ENCODE measurements at regions not wholly inside any gene's neighbourhood (a gene's known extent, or its start where the extent isn't known, plus 50 kb on each side); places are given as distances from the start of the nearest gene placed in this dataset.

DNA sequence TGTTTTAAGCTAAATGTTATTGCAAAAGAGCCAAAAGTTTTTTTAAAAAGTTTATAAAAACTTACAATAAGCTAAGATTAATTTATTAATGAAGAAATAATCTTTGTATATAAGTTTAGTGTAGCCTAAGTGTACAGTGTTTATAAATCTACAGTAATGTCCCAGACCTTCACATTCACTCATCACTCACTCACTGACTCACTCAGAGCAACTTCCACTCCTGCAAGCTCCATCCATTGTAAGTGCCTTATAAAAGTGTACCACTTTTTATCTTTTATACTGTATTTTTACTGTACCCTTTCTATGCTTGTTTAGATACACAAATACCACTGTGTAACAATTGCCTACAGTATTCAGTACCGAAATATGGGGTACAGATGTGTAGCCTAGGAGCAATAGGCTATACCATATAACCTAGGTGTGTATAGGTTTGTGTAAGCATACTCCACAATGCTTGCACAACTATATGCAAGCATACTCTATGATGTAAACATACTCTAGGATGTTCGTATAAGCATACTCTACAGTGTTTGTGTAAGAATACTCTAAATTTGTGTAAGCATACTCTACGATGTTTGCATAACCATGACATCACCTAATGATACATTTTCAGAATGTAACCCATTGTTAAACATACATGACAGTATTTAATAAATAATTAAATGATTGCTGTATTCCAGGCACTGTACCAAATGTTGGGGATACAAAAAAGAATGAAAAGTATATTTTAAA is 953.0 kb downstream of the KCNA4 start:
- TF ChIP-seq, protein P1, sequence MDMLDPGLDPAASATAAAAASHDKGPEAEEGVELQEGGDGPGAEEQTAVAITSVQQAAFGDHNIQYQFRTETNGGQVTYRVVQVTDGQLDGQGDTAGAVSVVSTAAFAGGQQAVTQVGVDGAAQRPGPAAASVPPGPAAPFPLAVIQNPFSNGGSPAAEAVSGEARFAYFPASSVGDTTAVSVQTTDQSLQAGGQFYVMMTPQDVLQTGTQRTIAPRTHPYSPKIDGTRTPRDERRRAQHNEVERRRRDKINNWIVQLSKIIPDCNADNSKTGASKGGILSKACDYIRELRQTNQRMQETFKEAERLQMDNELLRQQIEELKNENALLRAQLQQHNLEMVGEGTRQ (IDR thresholded peaks at IDR 0.05; ENCODE audit: borderline replicate concordance, low read depth, low read length) = no peak
- TF ChIP-seq, protein P2, sequence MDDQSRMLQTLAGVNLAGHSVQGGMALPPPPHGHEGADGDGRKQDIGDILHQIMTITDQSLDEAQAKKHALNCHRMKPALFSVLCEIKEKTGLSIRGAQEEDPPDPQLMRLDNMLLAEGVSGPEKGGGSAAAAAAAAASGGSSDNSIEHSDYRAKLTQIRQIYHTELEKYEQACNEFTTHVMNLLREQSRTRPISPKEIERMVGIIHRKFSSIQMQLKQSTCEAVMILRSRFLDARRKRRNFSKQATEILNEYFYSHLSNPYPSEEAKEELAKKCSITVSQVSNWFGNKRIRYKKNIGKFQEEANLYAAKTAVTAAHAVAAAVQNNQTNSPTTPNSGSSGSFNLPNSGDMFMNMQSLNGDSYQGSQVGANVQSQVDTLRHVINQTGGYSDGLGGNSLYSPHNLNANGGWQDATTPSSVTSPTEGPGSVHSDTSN (IDR thresholded peaks at IDR 0.05) = no peak
- TF ChIP-seq MEF2A (IDR thresholded peaks at IDR 0.05; ENCODE audit: borderline replicate concordance, low read depth) (no peak), RXRA (IDR thresholded peaks at IDR 0.05; ENCODE audit: borderline replicate concordance, low read depth) (no peak), POLR2AphosphoS5 (IDR thresholded peaks at IDR 0.05; ENCODE audit: low read depth, low read length) (no peak), JUND (IDR thresholded peaks at IDR 0.05) (no peak), ELF1 (IDR thresholded peaks at IDR 0.05) (no peak)
- POLR2A ChIA-PET = no interaction called here
- no peak overlapping the region for H3K9ac ChIP-seq
- H3K9me3 ChIP-seq = no peaks in the 10 kb centered on the region
- no peak overlapping the region for H3K4me3 ChIP-seq (ENCODE audit: low read depth in 2 of 2, low read length in 1 of 2)
- 51% methylated on average over 3 of the region's 3 CpGs for WGBS (ENCODE audit: low lambda C conversion rate)
- H2AFZ ChIP-seq (ENCODE audit: low read depth) = no peak overlapping the region
- no peak overlapping the region for H3K27ac ChIP-seq (ENCODE audit: low read depth in 2 of 2, low read length in 1 of 2)
- no peak for DNase-seq
- no peaks in the 10 kb centered on the region for H3K36me3 ChIP-seq (replicated peaks in 1 of 2; ENCODE audit: control insufficient read depth in 1 of 2, insufficient read depth in 2 of 2, low read length in 1 of 2)
- no peak overlapping the region for H3K4me2 ChIP-seq
- CTCF ChIA-PET = no interaction called here
- H3K79me2 ChIP-seq (ENCODE audit: insufficient read depth) = no peaks in the 10 kb centered on the region
- no peaks in the 10 kb centered on the region for H3K27me3 ChIP-seq (ENCODE audit: insufficient read depth)
- H3K4me1 ChIP-seq (ENCODE audit: control insufficient read depth in 1 of 2, insufficient read depth in 2 of 2, low read depth in 1 of 2, low read length in 1 of 2) = no peaks in the 10 kb centered on the region
- H4K20me1 ChIP-seq (ENCODE audit: insufficient read depth) = no peaks in the 10 kb centered on the region
- H3F3A ChIP-seq (replicated peaks; ENCODE audit: insufficient read depth) = no peaks in the 10 kb centered on the region
- H3K9me2 ChIP-seq = 0 out of 2 replicates have a peak, but pooled peaks cover 3% of the 10 kb centered on the region

DNA sequence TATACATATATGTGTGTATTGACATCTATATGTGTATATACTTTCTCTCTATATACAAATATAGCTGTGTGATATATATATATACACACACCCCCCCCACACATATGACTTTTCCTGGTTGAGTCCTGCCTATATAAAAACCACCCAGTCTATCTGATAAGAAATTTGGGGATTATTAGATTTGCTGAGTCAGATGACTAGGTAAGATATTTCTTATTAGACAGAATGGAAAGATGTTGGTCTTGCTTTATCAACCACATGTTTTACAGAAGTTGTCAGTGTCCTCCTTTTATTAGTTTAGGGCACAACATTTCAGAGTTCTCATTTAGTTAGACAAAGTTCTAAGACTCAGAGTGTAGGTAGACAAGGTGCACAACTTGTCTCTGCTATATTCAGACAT is 953.3 kb downstream of the METTL15 start:
- Histone ChIP-seq H2AFZ (ENCODE audit: low read depth) (no peak overlapping the region), H3K27me3 (ENCODE audit: insufficient read depth) (no peaks in the 10 kb centered on the region), H3K9me3 (no peaks in the 10 kb centered on the region), H3K4me3 (ENCODE audit: low read depth in 2 of 2, low read length in 1 of 2) (no peak overlapping the region), H3K27ac (ENCODE audit: low read depth in 2 of 2, low read length in 1 of 2) (no peak overlapping the region), H4K20me1 (ENCODE audit: insufficient read depth) (no peaks in the 10 kb centered on the region), H3K9me2 (0 out of 2 replicates have a peak, but pooled peaks cover 3% of the 10 kb centered on the region), H3K79me2 (ENCODE audit: insufficient read depth) (no peaks in the 10 kb centered on the region), H3K4me2 (no peak overlapping the region), H3F3A (replicated peaks; ENCODE audit: insufficient read depth) (no peaks in the 10 kb centered on the region), H3K36me3 (replicated peaks in 1 of 2; ENCODE audit: control insufficient read depth in 1 of 2, insufficient read depth in 2 of 2, low read length in 1 of 2) (no peaks in the 10 kb centered on the region), H3K4me1 (ENCODE audit: control insufficient read depth in 1 of 2, insufficient read depth in 2 of 2, low read depth in 1 of 2, low read length in 1 of 2) (no peaks in the 10 kb centered on the region), H3K9ac (no peak overlapping the region)
- no peak for DNase-seq
- ChIA-PET POLR2A (no interaction called here), CTCF (no interaction called here)
- TF ChIP-seq TAF1 (IDR thresholded peaks at IDR 0.05; ENCODE audit: borderline replicate concordance, low read depth, low read length) (no peak), ELF1 (IDR thresholded peaks at IDR 0.05) (no peak), POLR2AphosphoS5 (IDR thresholded peaks at IDR 0.05; ENCODE audit: low read depth, low read length) (no peak), FOSL2 (IDR thresholded peaks at IDR 0.05; ENCODE audit: borderline replicate concordance, low read depth) (no peak), SMC3 (IDR thresholded peaks at IDR 0.05; ENCODE audit: low read depth, low read length) (no peak), NFIC (IDR thresholded peaks at IDR 0.05; ENCODE audit: borderline replicate concordance) (no peak), JUND (IDR thresholded peaks at IDR 0.05) (no peak), RFX5 (IDR thresholded peaks at IDR 0.05; ENCODE audit: low read length) (no peak)
- TF ChIP-seq, protein P3, sequence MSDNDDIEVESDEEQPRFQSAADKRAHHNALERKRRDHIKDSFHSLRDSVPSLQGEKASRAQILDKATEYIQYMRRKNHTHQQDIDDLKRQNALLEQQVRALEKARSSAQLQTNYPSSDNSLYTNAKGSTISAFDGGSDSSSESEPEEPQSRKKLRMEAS (IDR thresholded peaks at IDR 0.05; ENCODE audit: low read depth) = no peak
- TF ChIP-seq, protein P4, sequence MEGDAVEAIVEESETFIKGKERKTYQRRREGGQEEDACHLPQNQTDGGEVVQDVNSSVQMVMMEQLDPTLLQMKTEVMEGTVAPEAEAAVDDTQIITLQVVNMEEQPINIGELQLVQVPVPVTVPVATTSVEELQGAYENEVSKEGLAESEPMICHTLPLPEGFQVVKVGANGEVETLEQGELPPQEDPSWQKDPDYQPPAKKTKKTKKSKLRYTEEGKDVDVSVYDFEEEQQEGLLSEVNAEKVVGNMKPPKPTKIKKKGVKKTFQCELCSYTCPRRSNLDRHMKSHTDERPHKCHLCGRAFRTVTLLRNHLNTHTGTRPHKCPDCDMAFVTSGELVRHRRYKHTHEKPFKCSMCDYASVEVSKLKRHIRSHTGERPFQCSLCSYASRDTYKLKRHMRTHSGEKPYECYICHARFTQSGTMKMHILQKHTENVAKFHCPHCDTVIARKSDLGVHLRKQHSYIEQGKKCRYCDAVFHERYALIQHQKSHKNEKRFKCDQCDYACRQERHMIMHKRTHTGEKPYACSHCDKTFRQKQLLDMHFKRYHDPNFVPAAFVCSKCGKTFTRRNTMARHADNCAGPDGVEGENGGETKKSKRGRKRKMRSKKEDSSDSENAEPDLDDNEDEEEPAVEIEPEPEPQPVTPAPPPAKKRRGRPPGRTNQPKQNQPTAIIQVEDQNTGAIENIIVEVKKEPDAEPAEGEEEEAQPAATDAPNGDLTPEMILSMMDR (IDR thresholded peaks at IDR 0.05) = no peak
- TF ChIP-seq, protein P5, sequence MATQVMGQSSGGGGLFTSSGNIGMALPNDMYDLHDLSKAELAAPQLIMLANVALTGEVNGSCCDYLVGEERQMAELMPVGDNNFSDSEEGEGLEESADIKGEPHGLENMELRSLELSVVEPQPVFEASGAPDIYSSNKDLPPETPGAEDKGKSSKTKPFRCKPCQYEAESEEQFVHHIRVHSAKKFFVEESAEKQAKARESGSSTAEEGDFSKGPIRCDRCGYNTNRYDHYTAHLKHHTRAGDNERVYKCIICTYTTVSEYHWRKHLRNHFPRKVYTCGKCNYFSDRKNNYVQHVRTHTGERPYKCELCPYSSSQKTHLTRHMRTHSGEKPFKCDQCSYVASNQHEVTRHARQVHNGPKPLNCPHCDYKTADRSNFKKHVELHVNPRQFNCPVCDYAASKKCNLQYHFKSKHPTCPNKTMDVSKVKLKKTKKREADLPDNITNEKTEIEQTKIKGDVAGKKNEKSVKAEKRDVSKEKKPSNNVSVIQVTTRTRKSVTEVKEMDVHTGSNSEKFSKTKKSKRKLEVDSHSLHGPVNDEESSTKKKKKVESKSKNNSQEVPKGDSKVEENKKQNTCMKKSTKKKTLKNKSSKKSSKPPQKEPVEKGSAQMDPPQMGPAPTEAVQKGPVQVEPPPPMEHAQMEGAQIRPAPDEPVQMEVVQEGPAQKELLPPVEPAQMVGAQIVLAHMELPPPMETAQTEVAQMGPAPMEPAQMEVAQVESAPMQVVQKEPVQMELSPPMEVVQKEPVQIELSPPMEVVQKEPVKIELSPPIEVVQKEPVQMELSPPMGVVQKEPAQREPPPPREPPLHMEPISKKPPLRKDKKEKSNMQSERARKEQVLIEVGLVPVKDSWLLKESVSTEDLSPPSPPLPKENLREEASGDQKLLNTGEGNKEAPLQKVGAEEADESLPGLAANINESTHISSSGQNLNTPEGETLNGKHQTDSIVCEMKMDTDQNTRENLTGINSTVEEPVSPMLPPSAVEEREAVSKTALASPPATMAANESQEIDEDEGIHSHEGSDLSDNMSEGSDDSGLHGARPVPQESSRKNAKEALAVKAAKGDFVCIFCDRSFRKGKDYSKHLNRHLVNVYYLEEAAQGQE (IDR thresholded peaks at IDR 0.05; ENCODE audit: low read depth, low read length) = no peak
- TF ChIP-seq, protein P6, sequence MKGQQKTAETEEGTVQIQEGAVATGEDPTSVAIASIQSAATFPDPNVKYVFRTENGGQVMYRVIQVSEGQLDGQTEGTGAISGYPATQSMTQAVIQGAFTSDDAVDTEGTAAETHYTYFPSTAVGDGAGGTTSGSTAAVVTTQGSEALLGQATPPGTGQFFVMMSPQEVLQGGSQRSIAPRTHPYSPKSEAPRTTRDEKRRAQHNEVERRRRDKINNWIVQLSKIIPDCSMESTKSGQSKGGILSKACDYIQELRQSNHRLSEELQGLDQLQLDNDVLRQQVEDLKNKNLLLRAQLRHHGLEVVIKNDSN (IDR thresholded peaks at IDR 0.05; ENCODE audit: borderline replicate concordance, low read depth) = no peak
- TF ChIP-seq, protein P7, sequence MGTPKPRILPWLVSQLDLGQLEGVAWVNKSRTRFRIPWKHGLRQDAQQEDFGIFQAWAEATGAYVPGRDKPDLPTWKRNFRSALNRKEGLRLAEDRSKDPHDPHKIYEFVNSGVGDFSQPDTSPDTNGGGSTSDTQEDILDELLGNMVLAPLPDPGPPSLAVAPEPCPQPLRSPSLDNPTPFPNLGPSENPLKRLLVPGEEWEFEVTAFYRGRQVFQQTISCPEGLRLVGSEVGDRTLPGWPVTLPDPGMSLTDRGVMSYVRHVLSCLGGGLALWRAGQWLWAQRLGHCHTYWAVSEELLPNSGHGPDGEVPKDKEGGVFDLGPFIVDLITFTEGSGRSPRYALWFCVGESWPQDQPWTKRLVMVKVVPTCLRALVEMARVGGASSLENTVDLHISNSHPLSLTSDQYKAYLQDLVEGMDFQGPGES (IDR thresholded peaks at IDR 0.05; ENCODE audit: low read depth, low read length) = no peak
